SK-N-SH treated with all-trans-retinoic acid at 6 μM for 48 hours (cell line): ENCODE measurements at regions not wholly inside any gene's neighbourhood (a gene's known extent, or its start where the extent isn't known, plus 50 kb on each side); places are given as distances from the start of the nearest gene placed in this dataset.
"Not testable (repeated sequence)": the region's sequence is repeated elsewhere in the genome, so short reads cannot be mapped to it uniquely, and the experiment has no call there.

ENCODE experiments used
- ARNTL ChIP-seq: fragments of 450-650 bp; formaldehyde crosslinking; IDR thresholded peaks from 2 replicates; pipeline ENCODE4 v1.5.0; 2020; ENCODE audit warnings: low read depth, mild to moderate bottlenecking, moderate library complexity, borderline replicate concordance
- ISL1 ChIP-seq: fragments of 250-450 bp; sonication (Bioruptor Pico); IDR thresholded peaks from 2 replicates; pipeline ENCODE4 v2.1.2; 2022; ENCODE audit warnings: mild to moderate bottlenecking, moderate library complexity
- PATZ1 ChIP-seq: fragments of 250-450 bp; sonication (Bioruptor Pico); IDR thresholded peaks from 2 replicates; pipeline ENCODE4 v1.8.0; 2020; ENCODE audit warnings: mild to moderate bottlenecking, moderate library complexity, borderline replicate concordance
- ZNF565 ChIP-seq: fragments of 450-650 bp; formaldehyde crosslinking; conservative IDR thresholded peaks from 2 replicates; pipeline ENCODE4 v1.5.0; 2020; ENCODE audit warnings: low read depth, mild to moderate bottlenecking, moderate library complexity
- ZNF70 ChIP-seq: fragments of 450-650 bp; formaldehyde crosslinking; IDR thresholded peaks from 2 replicates; pipeline ENCODE4 v1.5.0; 2020; ENCODE audit warnings: mild to moderate bottlenecking, moderate library complexity
- TF ChIP-seq, protein P1 (sequence below): fragments of 250-450 bp; sonication (Bioruptor Pico); IDR thresholded peaks from 2 replicates; pipeline ENCODE4 v1.8.0; 2021; ENCODE audit warnings: low read depth, mild to moderate bottlenecking, moderate library complexity, borderline replicate concordance

- TF ChIP-seq, protein P1, sequence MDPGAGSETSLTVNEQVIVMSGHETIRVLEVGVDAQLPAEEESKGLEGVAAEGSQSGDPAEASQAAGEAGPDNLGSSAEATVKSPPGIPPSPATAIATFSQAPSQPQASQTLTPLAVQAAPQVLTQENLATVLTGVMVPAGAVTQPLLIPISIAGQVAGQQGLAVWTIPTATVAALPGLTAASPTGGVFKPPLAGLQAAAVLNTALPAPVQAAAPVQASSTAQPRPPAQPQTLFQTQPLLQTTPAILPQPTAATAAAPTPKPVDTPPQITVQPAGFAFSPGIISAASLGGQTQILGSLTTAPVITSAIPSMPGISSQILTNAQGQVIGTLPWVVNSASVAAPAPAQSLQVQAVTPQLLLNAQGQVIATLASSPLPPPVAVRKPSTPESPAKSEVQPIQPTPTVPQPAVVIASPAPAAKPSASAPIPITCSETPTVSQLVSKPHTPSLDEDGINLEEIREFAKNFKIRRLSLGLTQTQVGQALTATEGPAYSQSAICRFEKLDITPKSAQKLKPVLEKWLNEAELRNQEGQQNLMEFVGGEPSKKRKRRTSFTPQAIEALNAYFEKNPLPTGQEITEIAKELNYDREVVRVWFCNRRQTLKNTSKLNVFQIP (CRISPR knock-in tag) = not testable (repeated sequence)
- TF ChIP-seq ZNF70 (CRISPR knock-in tag); ZNF565 (CRISPR knock-in tag); PATZ1 (CRISPR knock-in tag); ARNTL; ISL1 (CRISPR knock-in tag): not testable (repeated sequence)
Measured at GRCh38 chr21:27984663-27985325, 1007.9 kb downstream of the LTN1 start.
